ENCODE measurements at regions not wholly inside any gene's neighbourhood (a gene's known extent, or its start where the extent isn't known, plus 50 kb on each side); places are given as distances from the start of the nearest gene placed in this dataset.

GRCh38 chr4:85218756-85219155 lies 252.3 kb upstream of the WDFY3 start:
- no peak overlapping the region for H3K4me3 ChIP-seq (ENCODE audit: low read depth, low read length)
- H3K27me3 ChIP-seq (ENCODE audit: control insufficient read depth, insufficient read depth, low read length) = no peaks in the 10 kb centered on the region
- DNase-seq (ENCODE audit: low read depth) = no peak
- TF ChIP-seq CTCF (IDR thresholded peaks at IDR 0.05; ENCODE audit: insufficient read depth, low read depth, low read length) = no peak
- ChIA-PET CTCF (no interaction called here), POLR2A (no interaction called here)
- no peaks in the 10 kb centered on the region for H3K36me3 ChIP-seq (ENCODE audit: control insufficient read depth, insufficient read depth, low read length)

GRCh38 chr4:85221606-85222005 lies 253.3 kb upstream of the ARHGAP24 start:
- no peak for DNase-seq (ENCODE audit: low read depth)
- Histone ChIP-seq H3K27me3 (ENCODE audit: control insufficient read depth, insufficient read depth, low read length) (no peaks in the 10 kb centered on the region), H3K36me3 (ENCODE audit: control insufficient read depth, insufficient read depth, low read length) (no peaks in the 10 kb centered on the region), H3K4me3 (ENCODE audit: low read depth, low read length) (no peak overlapping the region)
- no peak for TF ChIP-seq CTCF (IDR thresholded peaks at IDR 0.05; ENCODE audit: insufficient read depth, low read depth, low read length)
- ChIA-PET CTCF (no interaction called here), POLR2A (no interaction called here)

- POLR2A ChIA-PET = no interaction called here
- DNase-seq (ENCODE audit: low read depth) = no peak
Measured at GRCh38 chr4:85222561-85222960, 252.4 kb upstream of the ARHGAP24 start.

GRCh38 chr4:85228264-85228663 lies 246.7 kb upstream of the ARHGAP24 start:
- ChIA-PET CTCF (interaction anchor here (0.6 kb wide), 1 partner anchor 483 kb away, joined by 3 read pairs; no protein-coding TSS in a partner anchor), POLR2A (no interaction called here)
- TF ChIP-seq CTCF (IDR thresholded peaks at IDR 0.05; ENCODE audit: insufficient read depth, low read depth, low read length) = no peak
- H3K4me3 ChIP-seq (ENCODE audit: low read depth, low read length) = no peak overlapping the region
- DNase-seq (ENCODE audit: low read depth) = no peak
- H3K36me3 ChIP-seq (ENCODE audit: control insufficient read depth, insufficient read depth, low read length) = no peaks in the 10 kb centered on the region
- no peaks in the 10 kb centered on the region for H3K27me3 ChIP-seq (ENCODE audit: control insufficient read depth, insufficient read depth, low read length)

More at GRCh38 chr4:85222561-85222960, 252.4 kb upstream of the ARHGAP24 start:
- H3K36me3 ChIP-seq (ENCODE audit: control insufficient read depth, insufficient read depth, low read length) = no peaks in the 10 kb centered on the region
- no peak for TF ChIP-seq CTCF (IDR thresholded peaks at IDR 0.05; ENCODE audit: insufficient read depth, low read depth, low read length)
- CTCF ChIA-PET = no interaction called here
- H3K4me3 ChIP-seq (ENCODE audit: low read depth, low read length) = no peak overlapping the region
- no peaks in the 10 kb centered on the region for H3K27me3 ChIP-seq (ENCODE audit: control insufficient read depth, insufficient read depth, low read length)

GRCh38 chr4:85233516-85233915 lies 241.4 kb upstream of the ARHGAP24 start:
- H3K36me3 ChIP-seq (ENCODE audit: control insufficient read depth, insufficient read depth, low read length) = no peaks in the 10 kb centered on the region
- CTCF ChIA-PET = interaction anchor here (1.1 kb wide), 1 partner anchor 10 kb away, joined by 3 read pairs; no protein-coding TSS in a partner anchor
- no peaks in the 10 kb centered on the region for H3K27me3 ChIP-seq (ENCODE audit: control insufficient read depth, insufficient read depth, low read length)
- POLR2A ChIA-PET = no interaction called here
- no peak for TF ChIP-seq CTCF (IDR thresholded peaks at IDR 0.05; ENCODE audit: insufficient read depth, low read depth, low read length)
- no peak for DNase-seq (ENCODE audit: low read depth)
- H3K4me3 ChIP-seq (ENCODE audit: low read depth, low read length) = no peak overlapping the region
